Breast epithelium (tissue), 3 donors: ENCODE measurements at regions not wholly inside any gene's neighbourhood (a gene's known extent, or its start where the extent isn't known, plus 50 kb on each side); places are given as distances from the start of the nearest gene placed in this dataset.

Source experiments
- POLR2A ChIP-seq: fragments of 450-650 bp; IDR thresholded peaks from one replicate; pipeline ENCODE4 v1.6.1; 2016; ENCODE audit warnings: antibody characterized with exemption, mild to moderate bottlenecking, moderate library complexity
- POLR2AphosphoS5 ChIP-seq, 3 donors: sonication (generic); formaldehyde crosslinking; IDR thresholded peaks; one replicate each; pipeline ENCODE4 v1.6.1; 2017; ENCODE audit warnings: antibody characterized with exemption in 3 of 3
- TF ChIP-seq, protein P1 (sequence below), 3 donors: fragments of 450-650 bp; IDR thresholded peaks; one replicate each; pipeline ENCODE4 v1.5.1; 2016 to 2017; ENCODE audit warnings: antibody characterized with exemption in 3 of 3, mild to moderate bottlenecking in 3 of 3, moderate library complexity in 3 of 3

- no peak for TF ChIP-seq POLR2A
- TF ChIP-seq, protein P1, sequence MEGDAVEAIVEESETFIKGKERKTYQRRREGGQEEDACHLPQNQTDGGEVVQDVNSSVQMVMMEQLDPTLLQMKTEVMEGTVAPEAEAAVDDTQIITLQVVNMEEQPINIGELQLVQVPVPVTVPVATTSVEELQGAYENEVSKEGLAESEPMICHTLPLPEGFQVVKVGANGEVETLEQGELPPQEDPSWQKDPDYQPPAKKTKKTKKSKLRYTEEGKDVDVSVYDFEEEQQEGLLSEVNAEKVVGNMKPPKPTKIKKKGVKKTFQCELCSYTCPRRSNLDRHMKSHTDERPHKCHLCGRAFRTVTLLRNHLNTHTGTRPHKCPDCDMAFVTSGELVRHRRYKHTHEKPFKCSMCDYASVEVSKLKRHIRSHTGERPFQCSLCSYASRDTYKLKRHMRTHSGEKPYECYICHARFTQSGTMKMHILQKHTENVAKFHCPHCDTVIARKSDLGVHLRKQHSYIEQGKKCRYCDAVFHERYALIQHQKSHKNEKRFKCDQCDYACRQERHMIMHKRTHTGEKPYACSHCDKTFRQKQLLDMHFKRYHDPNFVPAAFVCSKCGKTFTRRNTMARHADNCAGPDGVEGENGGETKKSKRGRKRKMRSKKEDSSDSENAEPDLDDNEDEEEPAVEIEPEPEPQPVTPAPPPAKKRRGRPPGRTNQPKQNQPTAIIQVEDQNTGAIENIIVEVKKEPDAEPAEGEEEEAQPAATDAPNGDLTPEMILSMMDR (IDR thresholded peaks at IDR 0.05): no peak
- no peak for TF ChIP-seq POLR2AphosphoS5 (IDR thresholded peaks at IDR 0.05)
Measured at GRCh38 chr3:162970292-162970691, 1473.7 kb downstream of the OTOL1 start.
